ENCODE measurements at regions not wholly inside any gene's neighbourhood (a gene's known extent, or its start where the extent isn't known, plus 50 kb on each side); places are given as distances from the start of the nearest gene placed in this dataset.

DNA sequence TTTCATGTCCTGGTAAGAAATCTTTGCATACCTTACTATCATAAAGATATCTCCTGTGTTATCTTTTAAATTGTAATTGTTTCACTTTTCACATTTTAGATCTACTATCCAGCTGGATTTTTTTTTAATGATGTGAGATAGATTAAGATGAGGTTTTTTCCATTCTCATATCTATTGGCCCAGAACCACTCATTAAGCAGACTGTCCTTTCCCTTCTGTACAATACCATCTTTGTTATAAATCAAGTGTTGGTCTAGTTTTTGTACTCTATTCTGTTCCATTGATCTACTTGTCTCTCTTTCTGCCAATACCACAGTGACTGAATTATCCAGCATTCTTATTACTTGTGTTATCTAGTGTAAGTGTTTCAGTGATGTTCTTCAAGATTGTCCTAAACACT lies 131.6 kb upstream of the TRIM2 start:
- TF ChIP-seq, protein P1, sequence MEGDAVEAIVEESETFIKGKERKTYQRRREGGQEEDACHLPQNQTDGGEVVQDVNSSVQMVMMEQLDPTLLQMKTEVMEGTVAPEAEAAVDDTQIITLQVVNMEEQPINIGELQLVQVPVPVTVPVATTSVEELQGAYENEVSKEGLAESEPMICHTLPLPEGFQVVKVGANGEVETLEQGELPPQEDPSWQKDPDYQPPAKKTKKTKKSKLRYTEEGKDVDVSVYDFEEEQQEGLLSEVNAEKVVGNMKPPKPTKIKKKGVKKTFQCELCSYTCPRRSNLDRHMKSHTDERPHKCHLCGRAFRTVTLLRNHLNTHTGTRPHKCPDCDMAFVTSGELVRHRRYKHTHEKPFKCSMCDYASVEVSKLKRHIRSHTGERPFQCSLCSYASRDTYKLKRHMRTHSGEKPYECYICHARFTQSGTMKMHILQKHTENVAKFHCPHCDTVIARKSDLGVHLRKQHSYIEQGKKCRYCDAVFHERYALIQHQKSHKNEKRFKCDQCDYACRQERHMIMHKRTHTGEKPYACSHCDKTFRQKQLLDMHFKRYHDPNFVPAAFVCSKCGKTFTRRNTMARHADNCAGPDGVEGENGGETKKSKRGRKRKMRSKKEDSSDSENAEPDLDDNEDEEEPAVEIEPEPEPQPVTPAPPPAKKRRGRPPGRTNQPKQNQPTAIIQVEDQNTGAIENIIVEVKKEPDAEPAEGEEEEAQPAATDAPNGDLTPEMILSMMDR (conservative IDR thresholded peaks at IDR 0.05; ENCODE audit: low read length) = no peak
- TF ChIP-seq EZH2phosphoT487 (IDR thresholded peaks at IDR 0.05; ENCODE audit: borderline replicate concordance, low read depth, low read length) = no peak

Data from OCI-LY7 (cell line).